GM12878 (cell line): ENCODE measurements at regions not wholly inside any gene's neighbourhood (a gene's known extent, or its start where the extent isn't known, plus 50 kb on each side); places are given as distances from the start of the nearest gene placed in this dataset.

Experiments
- ATAC-seq: fragments of 200-7000 bp; cut with Tn5 transposase; 3 replicates; pipeline ENCODE4 v1.9.1; 2020; ENCODE audit warnings: mild to moderate bottlenecking, moderate library complexity
- BruUV-seq: library from RNA; stranded (reverse); fragments of 400-500 nt; replicated peaks from 2 replicates; lab custom pipeline; 2021; lab: Mats Ljungman, UMichigan
- CTCF ChIA-PET: fragments of 300-600 bp; sonication (Branson Sonifier 250); formaldehyde crosslinking; extraction: SDS; loops from one replicate; lab custom pipeline; 2021; ENCODE audit warnings: inconsistent platforms; lab: Yijun Ruan, JAX
- POLR2A ChIA-PET: fragments of 350-600 bp; formaldehyde crosslinking; extraction: SDS; loops from one replicate; lab custom pipeline; 2021; ENCODE audit warnings: inconsistent platforms; lab: Charles Lee
- RAD21 ChIA-PET: fragments of 300-600 bp; sonication (Branson Sonifier 250); formaldehyde crosslinking; loops from one replicate; lab custom pipeline; 2023; ENCODE audit warnings: antibody characterized with exemption; ENCODE audit not compliant: unreplicated experiment; lab: Charles Lee
- SMC1A ChIA-PET: fragments of 300-600 bp; sonication (Branson Sonifier 250); formaldehyde crosslinking; loops from one replicate; lab custom pipeline; 2023; ENCODE audit not compliant: unreplicated experiment, uncharacterized antibody; lab: Charles Lee
- DNase-seq: peaks from one replicate; pipeline ENCODE4 v3.0.0-alpha.2; 2011; ENCODE audit warnings: low read depth, low spot score
- FAIRE-seq: peaks from 3 replicates; lab custom pipeline; 2011; peaks lifted over from hg19 to GRCh38; lab: Jason Lieb, UNC
- H2AFZ ChIP-seq: 2 replicates; pipeline ENCODE4 v1.6.0; 2011; ENCODE audit warnings: low read depth, low read length, control low read depth; ENCODE audit not compliant: control insufficient read depth
- H3K27ac ChIP-seq: 2 replicates; pipeline ENCODE4 v1.5.1; 2011; ENCODE audit warnings: control low read depth; ENCODE audit not compliant: control insufficient read depth, insufficient read depth
- H3K27me3 ChIP-seq, 2 experiments: replicated peaks in 1 of 2; 2 replicates each; pipeline versions ENCODE4 v1.6.0 to v1.6.1; 2011; ENCODE audit warnings: low read length in 1 of 2; ENCODE audit not compliant: control insufficient read depth in 2 of 2, insufficient read depth in 2 of 2
- H3K36me3 ChIP-seq, 2 experiments: 2 replicates each; pipeline ENCODE4 v1.5.1; 2011; ENCODE audit warnings: low read length in 1 of 2; ENCODE audit not compliant: control insufficient read depth in 2 of 2, insufficient read depth in 2 of 2
- H3K4me1 ChIP-seq: 2 replicates; pipeline ENCODE4 v1.6.1; 2011; ENCODE audit warnings: mild to moderate bottlenecking, low read length, moderate library complexity, mixed read lengths; ENCODE audit not compliant: control insufficient read depth, insufficient read depth
- H3K4me2 ChIP-seq: 2 replicates; pipeline ENCODE4 v1.6.0; 2011; ENCODE audit warnings: control low read depth; ENCODE audit not compliant: control insufficient read depth, insufficient read depth
- H3K4me3 ChIP-seq: fragments of 200-600 bp; sonication (generic); 2 replicates; pipeline ENCODE4 v1.5.1; 2016
- H3K79me2 ChIP-seq: 2 replicates; pipeline ENCODE4 v1.6.0; 2011; ENCODE audit warnings: low read length; ENCODE audit not compliant: control insufficient read depth, insufficient read depth
- H3K9ac ChIP-seq: 2 replicates; pipeline ENCODE4 v1.8.0; 2011; ENCODE audit warnings: low read length, control low read depth, mixed read lengths; ENCODE audit not compliant: control insufficient read depth, insufficient read depth
- H3K9me3 ChIP-seq: replicated peaks from 3 replicates; pipeline ENCODE4 v1.5.1; 2011; ENCODE audit warnings: mild to moderate bottlenecking, low read length; ENCODE audit not compliant: control insufficient read depth, insufficient read depth
- H4K20me1 ChIP-seq: 2 replicates; pipeline ENCODE4 v1.6.0; 2011; ENCODE audit not compliant: control insufficient read depth, insufficient read depth
- ASH2L ChIP-seq: fragments of 300-600, 200-600 bp; sonication (generic); IDR thresholded peaks from 2 replicates; pipeline ENCODE4 v1.6.1; 2017; ENCODE audit warnings: low read depth, mild to moderate bottlenecking, borderline replicate concordance
- E2F8 ChIP-seq: fragments of 450-650 bp; IDR thresholded peaks from 2 replicates; pipeline ENCODE4 v1.6.1; 2018; ENCODE audit warnings: mild to moderate bottlenecking, low read depth, moderate library complexity; ENCODE audit not compliant: partially characterized antibody
- JUND ChIP-seq: IDR thresholded peaks from 2 replicates; pipeline ENCODE4 v1.6.1; 2012; ENCODE audit warnings: low read depth, mild to moderate bottlenecking, low read length, improper control_type of control experiment, moderate library complexity
- PAX5 ChIP-seq: IDR thresholded peaks from 2 replicates; pipeline ENCODE4 v1.6.1; 2011; ENCODE audit warnings: low read depth, low read length, borderline replicate concordance
- RAD21 ChIP-seq: IDR thresholded peaks from 2 replicates; pipeline ENCODE4 v1.6.1; 2011; ENCODE audit warnings: mild to moderate bottlenecking, low read depth, low read length, moderate library complexity; ENCODE audit not compliant: insufficient read depth
- SPI1 ChIP-seq: IDR thresholded peaks from 2 replicates; pipeline ENCODE4 v1.6.1; 2011; ENCODE audit warnings: low read depth, mild to moderate bottlenecking, low read length, moderate library complexity, borderline replicate concordance; ENCODE audit not compliant: insufficient read depth
- WGBS: methylation state at CpG from one replicate; pipeline ENCODE4 v1.1.6; 2016; ENCODE audit warnings: low lambda C conversion rate; ENCODE audit not compliant: insufficient replicate concordance, insufficient coverage; ENCODE audit errors: missing lambda C conversion rate; 5-methylcytosine and 5-hydroxymethylcytosine counted together
- in situ Hi-C: fragments of 300-500 bp; cut with MboI; formaldehyde crosslinking; loops from 9 replicates; pipeline ENCODE4 v1.14.3; 2018; ENCODE audit warnings: mixed read lengths
- intact Hi-C: fragments of 100-400 bp; cut with micrococcal nuclease; formaldehyde crosslinking; loops from one replicate; pipeline ENCODE4 v1.14.2; 2022; ENCODE audit not compliant: unreplicated experiment
- TF ChIP-seq, protein P1 (sequence below): fragments of 450-650 bp; IDR thresholded peaks from 2 replicates; pipeline ENCODE4 v1.6.1; 2017; ENCODE audit warnings: mild to moderate bottlenecking, moderate library complexity
- TF ChIP-seq, protein P2 (sequence below): fragments of 450-650 bp; IDR thresholded peaks from 2 replicates; pipeline ENCODE4 v1.6.1; 2017; ENCODE audit warnings: mild to moderate bottlenecking, low read depth, inconsistent platforms; ENCODE audit not compliant: poor library complexity, severe bottlenecking

- Histone ChIP-seq H3K79me2 (no peaks in the 10 kb centered on the region), H2AFZ (no peak overlapping the region), H3K4me1 (no peaks in the 10 kb centered on the region), H3K36me3 (no peaks in the 10 kb centered on the region), H3K27me3 (no peaks in the 10 kb centered on the region), H4K20me1 (no peaks in the 10 kb centered on the region), H3K9ac (no peak overlapping the region), H3K4me3 (no peak overlapping the region), H3K4me2 (no peak overlapping the region), H3K27ac (no peak overlapping the region), H3K9me3 (no peaks in the 10 kb centered on the region)
- in situ Hi-C loops (no loop called here), intact Hi-C loops (loop anchor here (10.0 kb wide), 1 partner anchor 334 kb away; no protein-coding TSS in a partner anchor)
- RAD21 ChIA-PET = interaction anchor here (0.7 to 0.9 kb wide), 2 partner anchors 208 to 858 kb away, joined by 3 to 5 read pairs; no protein-coding TSS in a partner anchor
- ATAC-seq = no peak
- no peak for DNase-seq
- TF ChIP-seq, protein P1, sequence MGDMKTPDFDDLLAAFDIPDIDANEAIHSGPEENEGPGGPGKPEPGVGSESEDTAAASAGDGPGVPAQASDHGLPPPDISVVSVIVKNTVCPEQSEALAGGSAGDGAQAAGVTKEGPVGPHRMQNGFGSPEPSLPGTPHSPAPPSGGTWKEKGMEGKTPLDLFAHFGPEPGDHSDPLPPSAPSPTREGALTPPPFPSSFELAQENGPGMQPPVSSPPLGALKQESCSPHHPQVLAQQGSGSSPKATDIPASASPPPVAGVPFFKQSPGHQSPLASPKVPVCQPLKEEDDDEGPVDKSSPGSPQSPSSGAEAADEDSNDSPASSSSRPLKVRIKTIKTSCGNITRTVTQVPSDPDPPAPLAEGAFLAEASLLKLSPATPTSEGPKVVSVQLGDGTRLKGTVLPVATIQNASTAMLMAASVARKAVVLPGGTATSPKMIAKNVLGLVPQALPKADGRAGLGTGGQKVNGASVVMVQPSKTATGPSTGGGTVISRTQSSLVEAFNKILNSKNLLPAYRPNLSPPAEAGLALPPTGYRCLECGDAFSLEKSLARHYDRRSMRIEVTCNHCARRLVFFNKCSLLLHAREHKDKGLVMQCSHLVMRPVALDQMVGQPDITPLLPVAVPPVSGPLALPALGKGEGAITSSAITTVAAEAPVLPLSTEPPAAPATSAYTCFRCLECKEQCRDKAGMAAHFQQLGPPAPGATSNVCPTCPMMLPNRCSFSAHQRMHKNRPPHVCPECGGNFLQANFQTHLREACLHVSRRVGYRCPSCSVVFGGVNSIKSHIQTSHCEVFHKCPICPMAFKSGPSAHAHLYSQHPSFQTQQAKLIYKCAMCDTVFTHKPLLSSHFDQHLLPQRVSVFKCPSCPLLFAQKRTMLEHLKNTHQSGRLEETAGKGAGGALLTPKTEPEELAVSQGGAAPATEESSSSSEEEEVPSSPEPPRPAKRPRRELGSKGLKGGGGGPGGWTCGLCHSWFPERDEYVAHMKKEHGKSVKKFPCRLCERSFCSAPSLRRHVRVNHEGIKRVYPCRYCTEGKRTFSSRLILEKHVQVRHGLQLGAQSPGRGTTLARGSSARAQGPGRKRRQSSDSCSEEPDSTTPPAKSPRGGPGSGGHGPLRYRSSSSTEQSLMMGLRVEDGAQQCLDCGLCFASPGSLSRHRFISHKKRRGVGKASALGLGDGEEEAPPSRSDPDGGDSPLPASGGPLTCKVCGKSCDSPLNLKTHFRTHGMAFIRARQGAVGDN = no peak
- TF ChIP-seq E2F8 (no peak), SPI1 (no peak), RAD21 (peak; percentile 32; the same call in 1 of the 2 replicates), PAX5 (no peak), ASH2L (no peak), JUND (no peak)
- TF ChIP-seq, protein P2, sequence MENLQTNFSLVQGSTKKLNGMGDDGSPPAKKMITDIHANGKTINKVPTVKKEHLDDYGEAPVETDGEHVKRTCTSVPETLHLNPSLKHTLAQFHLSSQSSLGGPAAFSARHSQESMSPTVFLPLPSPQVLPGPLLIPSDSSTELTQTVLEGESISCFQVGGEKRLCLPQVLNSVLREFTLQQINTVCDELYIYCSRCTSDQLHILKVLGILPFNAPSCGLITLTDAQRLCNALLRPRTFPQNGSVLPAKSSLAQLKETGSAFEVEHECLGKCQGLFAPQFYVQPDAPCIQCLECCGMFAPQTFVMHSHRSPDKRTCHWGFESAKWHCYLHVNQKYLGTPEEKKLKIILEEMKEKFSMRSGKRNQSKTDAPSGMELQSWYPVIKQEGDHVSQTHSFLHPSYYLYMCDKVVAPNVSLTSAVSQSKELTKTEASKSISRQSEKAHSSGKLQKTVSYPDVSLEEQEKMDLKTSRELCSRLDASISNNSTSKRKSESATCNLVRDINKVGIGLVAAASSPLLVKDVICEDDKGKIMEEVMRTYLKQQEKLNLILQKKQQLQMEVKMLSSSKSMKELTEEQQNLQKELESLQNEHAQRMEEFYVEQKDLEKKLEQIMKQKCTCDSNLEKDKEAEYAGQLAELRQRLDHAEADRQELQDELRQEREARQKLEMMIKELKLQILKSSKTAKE = no peak
- SMC1A ChIA-PET = interaction anchor here (0.6 to 0.7 kb wide), 3 partner anchors 137 to 1137 kb away, joined by 3 read pairs; no protein-coding TSS in a partner anchor
- BruUV-seq = no TSS peak
- CTCF ChIA-PET = interaction anchor here (1.0 kb wide), 1 partner anchor 323 kb away, joined by 3 read pairs; no protein-coding TSS in a partner anchor
- POLR2A ChIA-PET = no interaction called here
- WGBS = 0% methylated on average over 4 of the region's 4 CpGs
- FAIRE-seq = no peak
Observed at GRCh38 chr14:40280652-40281051, 848.4 kb upstream of the FBXO33 start.
